ENCODE measurements at regions not wholly inside any gene's neighbourhood (a gene's known extent, or its start where the extent isn't known, plus 50 kb on each side); places are given as distances from the start of the nearest gene placed in this dataset. TPM values are rescaled to one million over a fixed set of nuclear protein-coding genes. Genes with fewer than 3 reads are reported as not detected.

- intact Hi-C loops (cut with micrococcal nuclease), result no loop called here
- no peak overlapping the region for H3K9ac ChIP-seq (ENCODE audit: insufficient read depth in 1 of 2, low read depth in 2 of 2, low read length in 2 of 2)
- no peak for DNase-seq (ENCODE audit: extremely low read depth in 1 of 4, low spot score in 3 of 4)
Observed at GRCh38 chr11:50423208-50423607, 390.5 kb downstream of the OR4C45 start.

More at GRCh38 chr11:50423208-50423607, 390.5 kb downstream of the OR4C45 start:
- ChIA-PET CTCF (ENCODE audit: low intra/inter-chr PET ratio) (no interaction called here), POLR2A (no interaction called here)
- no TSS peak for BruUV-seq (replicated peaks)
- Histone ChIP-seq H4K20me1 (replicated peaks; ENCODE audit: control insufficient read depth, insufficient read depth, low read length) (no peaks in the 10 kb centered on the region), H3K4me2 (ENCODE audit: insufficient read depth, low read length) (no peak overlapping the region), H3K9me1 (ENCODE audit: control insufficient read depth, insufficient read depth, low read length) (no peaks in the 10 kb centered on the region), H3K36me3 (ENCODE audit: control insufficient read depth, insufficient read depth, low read length) (no peaks in the 10 kb centered on the region), H2AFZ (ENCODE audit: low read depth, low read length) (no peak overlapping the region), H3K9me3 (replicated peaks; ENCODE audit: control insufficient read depth, insufficient read depth, low read depth, low read length) (no peaks in the 10 kb centered on the region), H3K27ac (ENCODE audit: extremely low read depth, low read depth, low read length) (no peak overlapping the region), H3K79me2 (ENCODE audit: control insufficient read depth, insufficient read depth, low read length) (no peaks in the 10 kb centered on the region), H3K4me1 (replicated peaks in 1 of 2; ENCODE audit: control insufficient read depth in 2 of 2, insufficient read depth in 2 of 2, low read length in 2 of 2) (no peaks in the 10 kb centered on the region), H3K4me3 (no peak overlapping the region), H3K27me3 (ENCODE audit: control insufficient read depth in 2 of 2, insufficient read depth in 2 of 2, low read length in 2 of 2) (no peaks in the 10 kb centered on the region)
- WGBS (ENCODE audit: insufficient coverage, low coverage, missing lambda C conversion rate), result 0% methylated on average over 4 of the region's 4 CpGs
- FAIRE-seq, result no peak
- ATAC-seq, result no peak
- no peak for TF ChIP-seq PHF20 (IDR thresholded peaks at IDR 0.05; ENCODE audit: partially characterized antibody)
- no peak for TF ChIP-seq RBM17 (IDR thresholded peaks at IDR 0.05; ENCODE audit: borderline replicate concordance, low read depth, low read length)
- TF ChIP-seq TCF15 (CRISPR knock-in tag; IDR thresholded peaks at IDR 0.05), result no peak
- no peak for TF ChIP-seq ZNF778 (CRISPR knock-in tag; IDR thresholded peaks at IDR 0.05)
- TF ChIP-seq GTF2E2 (tag; IDR thresholded peaks at IDR 0.05), result no peak
- no peak for TF ChIP-seq SRF (CRISPR knock-in tag; IDR thresholded peaks at IDR 0.05)
- TF ChIP-seq ZNF436 (CRISPR knock-in tag; IDR thresholded peaks at IDR 0.05), result no peak
- no peak for TF ChIP-seq NCOA6 (IDR thresholded peaks at IDR 0.05)
- no peak for TF ChIP-seq SMAD1 (IDR thresholded peaks at IDR 0.05; ENCODE audit: low read depth, low read length, partially characterized antibody)
- no peak for TF ChIP-seq ZBTB26 (CRISPR knock-in tag; IDR thresholded peaks at IDR 0.05)
- in situ Hi-C loops (cut with MboI), result no loop called here

Small RNA genes in the stretch of these regions (small RNA-seq; reads per million reads assigned to genes)
- gene AC109635.3, result not detected
